ENCODE measurements at regions not wholly inside any gene's neighbourhood (a gene's known extent, or its start where the extent isn't known, plus 50 kb on each side); places are given as distances from the start of the nearest gene placed in this dataset.

DNA sequence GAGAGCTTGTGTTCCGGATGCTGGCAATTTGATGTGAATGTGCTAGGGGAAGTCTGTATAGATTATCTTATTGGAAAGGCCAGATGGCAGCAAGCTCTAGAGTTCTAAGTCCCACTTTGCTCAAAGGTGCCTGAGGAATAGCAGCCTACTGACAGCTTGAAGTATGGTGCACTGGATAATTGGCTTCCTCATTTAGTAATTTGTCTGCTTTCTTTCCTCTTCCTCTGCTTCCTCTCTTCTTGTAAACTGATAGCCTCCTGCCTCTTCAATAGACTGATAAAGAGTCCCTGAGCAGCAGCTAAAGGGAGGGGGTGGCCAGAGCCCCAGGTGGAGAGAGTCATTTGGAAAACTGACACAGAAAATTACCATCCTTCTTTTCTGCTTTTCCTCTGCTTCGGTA is 177.3 kb downstream of the FGF1 start:
- DNase-seq (ENCODE audit: low spot score): no peak

DNA sequence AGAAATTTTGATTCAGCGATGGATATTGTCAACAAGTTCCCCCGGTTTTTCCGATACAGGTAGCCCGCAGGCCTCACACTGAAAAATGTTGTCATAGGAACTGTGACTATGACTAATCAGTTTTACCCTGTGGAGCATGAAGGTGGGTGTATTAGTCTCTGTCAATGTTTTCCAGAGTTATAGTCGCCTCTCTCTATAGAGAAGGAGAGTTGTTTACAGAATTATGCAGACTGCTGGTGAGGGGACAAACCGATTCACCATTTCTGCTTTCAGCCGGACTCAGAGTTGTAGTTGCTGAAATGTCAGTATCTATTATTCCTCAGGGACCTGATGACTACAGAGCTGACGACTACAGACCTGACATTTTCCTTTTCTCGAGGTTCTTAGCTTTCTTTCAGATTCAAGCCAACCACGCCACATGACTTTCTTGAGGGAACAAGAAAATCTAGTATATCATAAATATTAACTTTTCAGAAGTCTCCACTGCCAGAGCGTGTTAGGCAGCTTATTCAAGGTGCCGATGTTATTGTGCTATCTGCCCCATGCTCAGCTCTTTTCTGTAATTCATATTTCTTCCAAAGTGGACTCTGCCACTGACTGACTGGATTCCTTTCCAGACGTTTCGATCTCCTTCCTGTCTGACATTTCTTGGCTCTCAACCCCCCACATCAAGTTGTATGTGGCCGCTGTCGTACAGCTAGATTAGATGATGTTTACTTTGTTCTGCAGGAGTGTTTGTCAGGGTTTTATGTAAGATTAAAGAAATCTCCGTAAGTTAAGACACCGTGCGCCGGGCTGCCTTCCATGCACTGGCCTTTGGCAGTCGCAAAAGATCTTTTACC is 178.1 kb downstream of the FGF1 start:
- no peak for DNase-seq (ENCODE audit: low spot score)

DNA sequence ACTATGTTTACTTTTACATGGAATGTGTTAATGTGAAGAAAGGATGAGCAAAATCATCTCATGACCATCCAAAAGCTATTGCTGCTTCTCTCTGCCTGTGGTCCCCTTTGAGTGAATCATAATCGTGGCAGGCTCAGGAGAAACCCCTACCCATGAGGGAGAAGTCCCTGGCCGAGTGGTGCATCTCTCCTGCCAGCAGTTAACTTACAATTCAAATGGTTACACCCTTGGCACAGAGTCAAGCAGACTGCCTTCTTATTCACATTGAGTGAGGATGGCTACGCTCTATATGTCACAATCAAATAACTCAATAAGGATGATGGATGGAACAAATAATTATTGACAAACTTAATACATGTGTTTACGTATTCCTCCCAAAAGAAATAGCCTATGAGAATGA is 179.1 kb downstream of the FGF1 start:
- DNase-seq (ENCODE audit: low spot score): no peak

DNA sequence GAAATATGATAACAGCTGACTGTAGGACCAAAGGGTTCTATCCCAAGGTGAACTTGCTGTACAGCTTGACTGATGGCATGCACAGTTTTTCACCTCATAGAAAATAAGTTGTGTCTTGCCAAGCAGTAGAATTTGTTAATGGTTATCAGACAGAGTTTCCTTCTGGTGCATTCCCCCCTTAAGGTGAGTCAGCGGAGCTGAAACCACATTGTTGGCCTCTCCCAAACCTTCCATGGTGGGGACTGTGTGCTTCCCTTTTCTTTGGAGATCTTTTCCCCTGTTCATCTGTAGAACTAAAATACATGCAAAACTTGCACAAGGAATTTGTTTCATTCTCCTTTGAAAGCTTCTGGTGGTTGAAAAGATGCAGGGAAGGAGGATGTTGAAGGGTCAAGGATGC is 179.8 kb downstream of the FGF1 start:
- no peak for DNase-seq (ENCODE audit: low spot score)

GRCh38 chr5:142501890-142502289 is 177.1 kb upstream of the SPRY4 start:
- no peak for DNase-seq (ENCODE audit: low spot score)

- no peak for DNase-seq (ENCODE audit: low spot score)
Observed at GRCh38 chr5:142500227-142500905, 175.5 kb upstream of the SPRY4 start.

GRCh38 chr5:142499591-142500226 is 174.9 kb upstream of the SPRY4 start:
- no peak for DNase-seq (ENCODE audit: low spot score)

DNA sequence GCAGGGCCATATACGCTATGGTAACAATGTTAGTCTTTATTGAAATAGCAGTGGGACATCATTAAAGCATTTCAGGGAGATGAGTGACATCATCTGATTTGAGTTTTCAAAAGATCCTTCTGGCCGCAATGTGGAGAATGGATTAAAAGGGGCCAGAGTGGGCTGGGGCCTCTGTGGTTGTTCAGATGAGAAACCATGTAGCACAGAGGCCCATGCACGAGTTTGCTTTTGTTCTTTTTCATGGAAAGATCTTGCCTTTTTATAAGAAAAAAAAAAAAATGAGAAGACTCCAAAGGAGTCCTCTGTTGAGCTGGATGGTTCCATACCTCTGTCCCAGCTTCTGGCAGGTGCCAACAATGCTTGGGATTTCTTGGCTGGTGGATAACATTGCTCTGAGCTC is 173.5 kb upstream of the SPRY4 start:
- DNase-seq (ENCODE audit: low spot score): no peak

DNA sequence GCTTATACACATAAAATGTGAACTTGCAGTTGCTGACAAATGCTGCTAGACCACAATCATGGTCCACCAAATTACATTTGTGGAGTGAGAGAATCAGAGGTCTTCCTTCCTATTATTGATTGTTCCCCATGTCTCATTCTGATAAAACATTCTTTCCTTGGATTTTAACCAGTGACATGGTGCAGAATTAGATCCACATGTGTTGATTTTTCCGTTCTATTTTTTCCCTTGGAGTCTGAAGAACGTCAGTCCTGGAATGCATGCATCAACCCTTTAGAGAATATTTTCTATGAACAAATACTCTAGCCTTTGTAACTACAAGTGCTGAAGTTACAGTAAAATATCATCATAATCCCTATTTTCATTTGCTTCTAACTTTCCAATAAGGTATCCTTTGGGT is 170.7 kb upstream of the SPRY4 start:
- no peak for DNase-seq (ENCODE audit: low spot score)

DNA sequence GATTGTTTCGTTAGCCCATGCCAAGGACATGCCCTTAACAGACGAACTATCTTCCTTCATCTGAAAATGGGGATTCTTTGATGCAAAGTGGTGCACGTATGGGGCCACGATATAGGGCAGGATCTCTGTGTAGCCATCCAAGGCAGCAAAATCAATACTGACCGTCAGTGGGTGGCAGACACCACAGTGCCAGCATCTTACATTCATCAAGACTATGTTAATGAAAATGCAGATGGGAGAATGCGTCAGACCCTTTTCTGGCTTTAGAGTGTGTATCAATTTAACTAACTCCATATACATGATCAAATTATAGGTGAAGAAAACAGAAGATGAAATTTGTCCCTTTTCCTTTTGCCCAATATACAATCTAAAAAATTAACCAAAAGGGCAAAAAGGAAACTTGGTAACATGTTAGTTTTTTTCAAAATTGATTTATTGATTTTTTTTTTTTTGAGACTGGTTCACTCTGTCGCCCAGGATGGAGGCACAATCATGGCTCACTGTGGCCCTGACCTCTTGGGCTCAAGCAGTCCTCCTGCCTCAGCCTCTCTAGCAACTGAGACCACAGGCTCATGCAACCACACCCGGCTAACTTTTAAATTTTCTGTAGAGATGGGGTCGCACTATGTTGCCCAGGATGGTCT is 169.2 kb upstream of the SPRY4 start:
- no peak for DNase-seq (ENCODE audit: low spot score)

- no peak for DNase-seq (ENCODE audit: low spot score)
Observed at GRCh38 chr5:142492781-142493281, 168.0 kb upstream of the SPRY4 start.

DNA sequence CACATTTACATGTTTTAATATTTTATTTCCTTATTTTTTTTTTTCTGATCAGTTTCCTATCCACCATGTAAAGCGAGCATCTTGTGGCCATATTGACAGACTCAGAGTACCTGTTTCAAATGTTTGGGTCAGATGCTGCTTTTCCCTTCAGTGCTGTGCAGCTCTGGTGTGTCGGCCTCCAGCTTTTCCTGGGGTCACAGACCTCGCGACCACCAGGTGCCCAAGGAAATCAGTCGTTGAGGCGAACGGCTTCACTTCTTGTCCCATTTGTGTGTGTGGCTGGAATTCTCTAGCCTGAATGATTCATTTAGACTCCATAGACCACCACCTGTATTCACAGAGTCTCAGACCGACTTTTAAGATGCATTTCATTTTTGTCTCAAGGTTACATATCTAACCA is 166.9 kb upstream of the SPRY4 start:
- DNase-seq (ENCODE audit: low spot score): no peak

- DNase-seq (ENCODE audit: low spot score): no peak
Observed at GRCh38 chr5:142491270-142491669, 166.4 kb upstream of the SPRY4 start.

GRCh38 chr5:142486581-142486980 is 161.8 kb upstream of the SPRY4 start:
- no peak for DNase-seq (ENCODE audit: low spot score)

DNA sequence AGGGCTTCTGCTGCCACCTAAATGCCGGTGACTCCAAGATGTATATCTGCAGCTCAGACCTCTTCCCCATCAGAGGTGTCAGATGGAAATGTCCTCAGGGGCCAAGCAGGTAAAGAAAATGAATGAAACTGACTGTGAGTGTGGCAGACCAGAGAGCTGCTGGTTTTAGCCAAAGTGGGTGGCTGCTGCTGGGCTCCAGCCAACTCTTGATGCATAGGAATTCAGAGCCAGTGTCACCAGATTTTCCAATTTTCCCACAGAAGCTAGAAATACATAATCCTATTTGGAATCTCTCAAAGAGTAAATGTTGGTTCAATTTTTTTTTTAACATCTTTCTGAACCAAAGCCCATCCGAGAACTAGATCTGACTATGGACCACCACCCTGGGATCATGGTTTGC is 161.2 kb upstream of the SPRY4 start:
- no peak for DNase-seq (ENCODE audit: low spot score)

DNA sequence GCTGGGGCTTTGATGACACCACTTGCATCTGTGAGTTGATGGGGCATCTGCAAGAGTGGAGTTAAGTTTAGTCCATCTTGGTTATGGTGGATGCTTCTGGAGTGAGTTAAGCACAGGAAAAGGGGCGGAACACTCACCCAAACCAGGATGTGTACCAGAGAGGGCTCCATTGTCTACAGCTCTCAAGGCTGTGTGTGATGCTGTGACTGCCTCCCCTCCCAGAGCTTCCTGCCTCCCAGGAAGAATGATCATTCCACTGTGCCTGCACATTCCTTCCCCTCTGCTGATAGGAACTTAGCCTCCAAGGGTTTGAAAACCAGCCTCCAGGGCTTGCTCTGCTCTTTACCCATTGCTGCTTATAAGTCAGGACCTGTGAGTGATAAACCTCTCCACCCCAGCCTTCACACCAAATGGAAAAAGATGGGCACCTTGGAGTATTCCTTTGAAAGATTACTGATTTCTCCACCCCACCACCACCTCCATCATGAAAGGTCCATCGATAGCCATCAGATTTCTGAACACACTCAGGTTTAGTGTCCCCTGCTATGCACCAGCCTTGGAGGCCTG is 160.1 kb upstream of the SPRY4 start:
- no peak for DNase-seq (ENCODE audit: low spot score)

GRCh38 chr5:142482207-142482606 is 157.4 kb upstream of the SPRY4 start:
- DNase-seq (ENCODE audit: low spot score): no peak

GRCh38 chr5:142481410-142481809 is 156.6 kb upstream of the SPRY4 start:
- no peak for DNase-seq (ENCODE audit: low spot score)

DNA sequence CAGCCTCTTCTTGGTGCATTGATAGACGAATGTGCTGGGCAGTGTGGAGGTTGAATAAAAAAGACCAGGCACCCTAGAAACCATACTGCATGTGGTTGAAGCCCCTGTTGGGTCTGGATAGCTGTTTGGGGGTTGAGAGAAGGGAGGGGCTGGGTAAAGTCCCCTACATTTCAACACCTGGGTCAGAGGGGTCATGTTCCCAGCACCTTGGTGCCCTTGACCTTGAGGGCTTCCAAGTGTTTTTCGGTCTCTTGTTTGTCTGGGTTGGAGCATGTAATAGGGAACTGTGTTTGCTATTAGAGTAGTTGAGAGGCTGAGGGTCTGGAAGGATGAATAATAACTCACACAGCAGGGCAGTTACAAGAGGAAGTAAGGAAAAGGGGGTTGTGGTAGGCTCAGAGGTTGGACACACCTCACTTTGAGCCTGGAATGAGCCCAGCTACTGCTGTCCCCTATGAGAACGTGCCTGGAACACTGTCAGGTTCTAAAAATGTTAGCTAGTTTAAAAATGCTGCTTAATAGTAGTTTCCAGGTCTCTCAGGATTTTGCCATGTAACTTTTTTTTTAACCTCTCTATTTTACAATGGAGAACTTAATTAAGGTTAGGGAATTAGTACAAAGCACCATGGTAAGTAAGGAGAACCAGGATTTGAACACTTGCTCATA is 155.2 kb upstream of the SPRY4 start:
- DNase-seq (ENCODE audit: low spot score): no peak

DNA sequence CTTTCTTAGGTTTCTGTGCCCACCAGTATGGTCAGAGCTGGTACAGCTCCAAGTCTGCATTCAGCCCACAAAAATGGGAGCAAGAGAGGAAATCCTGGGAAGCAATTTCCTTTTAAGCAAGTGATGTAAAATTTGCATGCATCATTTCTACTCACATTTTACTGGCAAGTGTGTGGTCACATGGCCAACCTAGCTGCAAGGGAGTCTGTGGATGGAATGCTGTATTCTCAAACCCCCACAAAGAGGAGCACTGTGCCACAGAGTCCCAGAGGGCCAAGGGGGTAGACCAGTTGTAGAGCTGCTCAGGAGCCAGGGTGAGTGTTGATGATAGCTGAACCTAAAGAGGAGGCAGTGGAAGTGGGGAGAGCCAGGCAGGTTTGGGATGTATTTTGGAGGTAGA is 154.3 kb upstream of the SPRY4 start:
- DNase-seq (ENCODE audit: low spot score): no peak

DNA sequence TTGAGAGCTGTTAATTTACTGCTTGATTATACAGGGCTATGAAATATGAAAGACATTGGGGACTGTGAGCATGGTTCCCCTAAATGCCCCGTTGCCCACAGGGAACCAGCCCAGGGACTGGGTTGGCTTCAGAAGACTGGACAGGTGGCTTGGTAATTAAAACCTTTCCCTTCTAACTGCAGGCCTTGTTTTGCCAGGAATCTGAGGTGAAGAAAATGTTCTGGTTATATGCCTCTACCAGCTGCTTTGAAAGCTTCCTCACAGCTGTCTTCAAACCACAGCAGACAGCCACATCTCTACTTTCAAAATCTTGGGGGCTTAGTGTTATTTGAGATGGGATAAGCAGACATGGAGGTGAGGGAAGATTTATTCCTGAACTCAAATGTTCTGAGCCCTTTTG is 153.3 kb upstream of the SPRY4 start:
- DNase-seq (ENCODE audit: low spot score): no peak

DNA sequence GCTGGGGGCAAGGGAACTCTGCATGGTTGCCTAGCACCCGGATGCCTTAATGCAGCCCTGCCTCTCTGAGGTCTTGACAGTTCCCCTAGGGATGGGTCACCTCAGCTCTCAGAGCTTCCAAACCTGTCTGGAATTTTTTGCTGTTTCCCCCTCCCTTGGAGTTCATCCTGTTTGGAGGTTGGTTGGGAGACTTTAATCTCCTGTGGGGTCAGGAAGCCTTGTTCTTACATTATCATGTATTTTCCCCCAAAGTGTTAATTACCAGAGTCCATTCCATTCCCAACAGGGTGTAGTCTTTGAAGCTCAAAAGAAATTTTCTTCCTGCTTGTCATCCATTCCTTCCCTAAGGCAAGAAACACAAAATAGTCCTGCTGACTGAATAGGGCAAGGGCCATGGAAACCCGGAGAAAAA is 150.3 kb upstream of the SPRY4 start:
- no peak for DNase-seq (ENCODE audit: low spot score)

All from CD4-positive, alpha-beta T cell treated with Interleukin-15 for 4 hours (primary cell).